Loucy (cell line): ENCODE measurements at regions not wholly inside any gene's neighbourhood (a gene's known extent, or its start where the extent isn't known, plus 50 kb on each side); places are given as distances from the start of the nearest gene placed in this dataset.

Experiments
- CTCF ChIP-seq: fragments of 200-600 bp; sonication (generic); conservative IDR thresholded peaks from 2 replicates; pipeline ENCODE4 v1.5.1; 2014; ENCODE audit warnings: mild to moderate bottlenecking, antibody characterized with exemption, low read length
- EZH2phosphoT487 ChIP-seq: fragments of 200-600 bp; IDR thresholded peaks from 2 replicates; pipeline ENCODE4 v1.6.1; 2018; ENCODE audit warnings: antibody characterized with exemption, mild to moderate bottlenecking, moderate library complexity, borderline replicate concordance

DNA sequence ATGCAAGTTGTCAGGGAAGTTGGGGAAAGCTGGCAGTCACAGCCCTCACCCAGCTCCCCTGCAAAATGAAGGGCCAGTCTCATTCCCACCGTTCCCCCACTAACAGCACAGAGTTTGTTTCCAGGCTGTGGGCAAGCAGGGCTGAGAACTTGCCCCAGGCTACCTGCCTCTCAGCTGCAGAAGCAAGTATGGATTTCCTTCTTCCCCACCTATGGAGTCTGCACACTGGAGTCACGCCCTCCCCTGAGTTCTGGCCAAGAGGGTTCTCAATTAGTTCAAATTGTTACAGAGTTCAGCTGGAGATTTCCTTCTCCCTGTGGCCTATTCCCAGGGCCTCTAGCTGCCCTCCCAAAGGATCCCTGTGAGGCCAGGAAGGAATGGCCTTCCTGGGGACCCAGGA is 90.1 kb upstream of the ATP11B start:
- TF ChIP-seq EZH2phosphoT487 (no peak), CTCF (no peak)
